ENCODE measurements at regions not wholly inside any gene's neighbourhood (a gene's known extent, or its start where the extent isn't known, plus 50 kb on each side); places are given as distances from the start of the nearest gene placed in this dataset.

- TF ChIP-seq ZNF384 (IDR thresholded peaks at IDR 0.05) (no peak), L3MBTL2 (conservative IDR thresholded peaks at IDR 0.05) (no peak), FOXK2 (IDR thresholded peaks at IDR 0.05) (no peak), ELF4 (IDR thresholded peaks at IDR 0.05) (no peak), TARDBP (IDR thresholded peaks at IDR 0.05) (no peak), HDGF (IDR thresholded peaks at IDR 0.05; ENCODE audit: borderline replicate concordance) (no peak), SP1 (IDR thresholded peaks at IDR 0.05) (no peak), SUZ12 (IDR thresholded peaks at IDR 0.05) (no peak), NFRKB (IDR thresholded peaks at IDR 0.05) (no peak), ARNT (IDR thresholded peaks at IDR 0.05) (no peak), FOXM1 (IDR thresholded peaks at IDR 0.05; ENCODE audit: borderline replicate concordance) (no peak)
Observed at GRCh38 chr16:52697971-52698370, 151.0 kb upstream of the TOX3 start.

All from HEK293T (cell line).